ENCODE measurements at regions not wholly inside any gene's neighbourhood (a gene's known extent, or its start where the extent isn't known, plus 50 kb on each side); places are given as distances from the start of the nearest gene placed in this dataset.

DNA sequence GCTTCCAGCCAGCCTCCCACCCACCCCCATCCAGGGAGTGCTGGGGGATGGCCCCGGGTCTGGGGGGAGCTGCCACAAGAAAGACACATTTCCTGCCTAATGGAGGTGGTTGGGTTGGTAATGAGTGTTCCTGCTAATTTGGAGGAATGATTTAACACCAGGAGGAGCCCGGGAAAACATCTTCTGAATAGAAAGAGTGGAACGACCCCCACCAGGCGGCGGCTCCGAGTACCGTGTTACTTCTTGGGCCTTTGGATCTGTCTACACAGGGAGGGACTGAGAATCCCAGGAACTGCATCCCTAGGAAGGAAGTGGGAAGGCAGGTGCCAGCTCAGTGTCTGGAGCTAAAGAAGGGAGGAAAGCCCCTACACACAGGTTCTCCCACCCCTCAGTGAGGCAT is 64.6 kb downstream of the TSPAN17 start:
- DNase-seq, result no peak
- Mint-ChIP-seq H3K4me3 (no peak overlapping the region), H3K9me3 (no peaks in the 10 kb centered on the region), H3K27me3 (peaks cover 54% of the 10 kb centered on the region), H3K27ac (no peak overlapping the region), H3K36me3 (ENCODE audit: low read depth) (no peaks in the 10 kb centered on the region), H3K4me1 (ENCODE audit: low read depth) (no peaks in the 10 kb centered on the region)
- TF ChIP-seq, protein P1, sequence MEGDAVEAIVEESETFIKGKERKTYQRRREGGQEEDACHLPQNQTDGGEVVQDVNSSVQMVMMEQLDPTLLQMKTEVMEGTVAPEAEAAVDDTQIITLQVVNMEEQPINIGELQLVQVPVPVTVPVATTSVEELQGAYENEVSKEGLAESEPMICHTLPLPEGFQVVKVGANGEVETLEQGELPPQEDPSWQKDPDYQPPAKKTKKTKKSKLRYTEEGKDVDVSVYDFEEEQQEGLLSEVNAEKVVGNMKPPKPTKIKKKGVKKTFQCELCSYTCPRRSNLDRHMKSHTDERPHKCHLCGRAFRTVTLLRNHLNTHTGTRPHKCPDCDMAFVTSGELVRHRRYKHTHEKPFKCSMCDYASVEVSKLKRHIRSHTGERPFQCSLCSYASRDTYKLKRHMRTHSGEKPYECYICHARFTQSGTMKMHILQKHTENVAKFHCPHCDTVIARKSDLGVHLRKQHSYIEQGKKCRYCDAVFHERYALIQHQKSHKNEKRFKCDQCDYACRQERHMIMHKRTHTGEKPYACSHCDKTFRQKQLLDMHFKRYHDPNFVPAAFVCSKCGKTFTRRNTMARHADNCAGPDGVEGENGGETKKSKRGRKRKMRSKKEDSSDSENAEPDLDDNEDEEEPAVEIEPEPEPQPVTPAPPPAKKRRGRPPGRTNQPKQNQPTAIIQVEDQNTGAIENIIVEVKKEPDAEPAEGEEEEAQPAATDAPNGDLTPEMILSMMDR (IDR thresholded peaks at IDR 0.05), result no peak
- ChIA-PET CTCF (no interaction called here), POLR2A (no interaction called here)
- intact Hi-C loops (cut with DNase I, micrococcal nuclease), result no loop called here
- Histone ChIP-seq H3K27me3 (ENCODE audit: control insufficient read depth in 1 of 2, insufficient read depth in 2 of 2, low read length in 2 of 2) (peaks cover 18 to 23% of the 10 kb centered on the region in 2 experiments), H3K4me1 (ENCODE audit: insufficient read depth, low read length) (no peaks in the 10 kb centered on the region), H3K9me3 (ENCODE audit: control insufficient read depth in 1 of 2, insufficient read depth in 1 of 2, low read length in 2 of 2) (peaks cover 0 to 17% of the 10 kb centered on the region in 2 experiments), H3K36me3 (ENCODE audit: insufficient read depth, low read length) (no peaks in the 10 kb centered on the region), H3K4me3 (ENCODE audit: low read length) (no peak overlapping the region), H3K27ac (ENCODE audit: low read depth in 1 of 2, low read length in 2 of 2) (no peak overlapping the region)
- no peak for ATAC-seq (ENCODE audit: poor library complexity)

DNA sequence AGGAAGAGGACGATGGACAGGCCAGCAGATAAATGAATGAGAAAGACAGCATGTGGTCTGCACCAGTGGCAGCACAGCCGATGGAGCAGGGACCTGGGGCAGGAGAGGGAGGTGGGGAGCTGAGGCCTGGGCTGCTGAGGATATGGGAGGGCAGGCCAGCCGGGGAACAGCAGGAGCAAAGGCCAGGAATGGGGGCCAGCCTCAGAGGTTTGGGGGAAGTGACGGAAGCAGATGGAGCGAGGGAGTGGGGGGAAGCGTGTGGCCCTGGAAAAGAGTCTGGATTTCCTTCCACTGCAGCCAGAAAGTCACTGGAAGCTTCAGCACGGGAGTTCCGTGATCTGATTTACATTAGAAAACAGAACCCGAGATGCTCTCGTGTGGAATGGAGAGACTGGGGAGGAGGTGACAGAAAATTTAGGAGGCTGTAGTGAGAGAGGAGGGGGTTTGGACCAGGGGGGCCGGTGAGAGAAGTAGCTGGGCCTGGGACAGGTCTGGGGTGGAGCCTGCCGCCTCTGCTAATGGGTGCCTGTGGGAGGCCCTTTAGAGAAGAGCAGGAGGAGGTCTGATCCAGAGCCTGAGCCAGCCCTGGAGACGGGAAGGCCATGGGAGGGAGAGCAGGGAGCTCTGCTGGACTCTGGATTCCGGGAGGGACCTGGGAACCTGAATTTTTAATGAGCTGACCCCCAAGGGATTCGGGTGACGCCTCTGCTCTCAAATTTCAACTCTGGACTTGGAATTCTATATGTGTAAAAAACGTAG is 65.4 kb downstream of the TSPAN17 start:
- intact Hi-C loops (cut with DNase I, micrococcal nuclease), result no loop called here
- no peak for DNase-seq
- H3K27ac ChIP-seq (ENCODE audit: low read depth in 1 of 2, low read length in 2 of 2), result no peak overlapping the region
- H3K36me3 Mint-ChIP-seq (ENCODE audit: low read depth), result no peaks in the 10 kb centered on the region
- peaks cover 62% of the 10 kb centered on the region for H3K27me3 Mint-ChIP-seq
- TF ChIP-seq, protein P1 (IDR thresholded peaks at IDR 0.05), result no peak
- no peaks in the 10 kb centered on the region for H3K9me3 Mint-ChIP-seq
- H3K4me3 ChIP-seq (ENCODE audit: low read length), result no peak overlapping the region
- no peak for ATAC-seq (ENCODE audit: poor library complexity)
- no peaks in the 10 kb centered on the region for H3K4me1 Mint-ChIP-seq (ENCODE audit: low read depth)
- CTCF ChIA-PET, result no interaction called here
- no peak overlapping the region for H3K27ac Mint-ChIP-seq
- H3K4me3 Mint-ChIP-seq, result no peak overlapping the region
- POLR2A ChIA-PET, result no interaction called here
- H3K27me3 ChIP-seq (ENCODE audit: control insufficient read depth in 1 of 2, insufficient read depth in 2 of 2, low read length in 2 of 2), result peaks cover 19 to 26% of the 10 kb centered on the region in 2 experiments
- H3K9me3 ChIP-seq (ENCODE audit: control insufficient read depth in 1 of 2, insufficient read depth in 1 of 2, low read length in 2 of 2), result peaks cover 0 to 17% of the 10 kb centered on the region in 2 experiments
- H3K4me1 ChIP-seq (ENCODE audit: insufficient read depth, low read length), result no peaks in the 10 kb centered on the region
- H3K36me3 ChIP-seq (ENCODE audit: insufficient read depth, low read length), result no peaks in the 10 kb centered on the region

DNA sequence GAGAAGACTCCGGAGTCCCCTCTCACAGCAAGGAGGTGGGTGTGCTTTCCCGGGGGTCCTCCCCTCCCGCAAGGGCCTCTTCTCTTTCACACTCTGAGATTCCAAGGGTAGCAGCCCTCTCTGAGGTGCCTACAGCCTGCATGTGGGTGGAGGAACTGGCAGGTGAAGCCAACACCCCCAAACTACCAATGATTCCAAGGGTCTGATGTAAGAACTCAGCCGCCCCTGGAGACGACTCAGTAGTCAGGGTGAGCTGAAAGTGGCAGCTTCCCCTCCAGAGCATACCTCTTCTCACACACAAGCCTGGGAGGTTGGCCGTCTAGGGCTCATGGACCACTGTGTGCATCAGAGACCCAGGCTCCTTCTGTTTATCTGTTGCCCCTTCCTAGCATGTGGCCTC is 66.1 kb downstream of the TSPAN17 start:
- CTCF ChIA-PET, result no interaction called here
- Mint-ChIP-seq H3K36me3 (ENCODE audit: low read depth) (no peaks in the 10 kb centered on the region), H3K4me1 (ENCODE audit: low read depth) (no peaks in the 10 kb centered on the region), H3K4me3 (no peak overlapping the region), H3K9me3 (no peaks in the 10 kb centered on the region), H3K27ac (no peak overlapping the region), H3K27me3 (peaks cover 66% of the 10 kb centered on the region)
- Histone ChIP-seq H3K27ac (ENCODE audit: low read depth in 1 of 2, low read length in 2 of 2) (no peak overlapping the region), H3K27me3 (ENCODE audit: control insufficient read depth in 1 of 2, insufficient read depth in 2 of 2, low read length in 2 of 2) (peaks cover 25 to 27% of the 10 kb centered on the region in 2 experiments), H3K4me3 (ENCODE audit: low read length) (no peak overlapping the region), H3K9me3 (ENCODE audit: control insufficient read depth in 1 of 2, insufficient read depth in 1 of 2, low read length in 2 of 2) (peaks cover 0 to 17% of the 10 kb centered on the region in 2 experiments), H3K36me3 (ENCODE audit: insufficient read depth, low read length) (no peaks in the 10 kb centered on the region), H3K4me1 (ENCODE audit: insufficient read depth, low read length) (no peaks in the 10 kb centered on the region)
- DNase-seq (no peak), ATAC-seq (ENCODE audit: poor library complexity) (no peak)
- TF ChIP-seq, protein P1 (IDR thresholded peaks at IDR 0.05), result no peak
- intact Hi-C loops (cut with DNase I, micrococcal nuclease), result no loop called here
- POLR2A ChIA-PET, result no interaction called here
